Thoracic aorta (tissue), 2 donors: ENCODE measurements at regions not wholly inside any gene's neighbourhood (a gene's known extent, or its start where the extent isn't known, plus 50 kb on each side); places are given as distances from the start of the nearest gene placed in this dataset.

Source experiments
- ATAC-seq: fragments of 150-250 bp; one replicate; pipeline ENCODE4 v1.8.0; 2017; ENCODE audit warnings: low read depth; ENCODE audit not compliant: insufficient number of reproducible peaks, low FRiP score
- DNase-seq: peaks from one replicate; pipeline ENCODE4 v3.0.0-alpha.2; 2020; ENCODE audit warnings: low spot score
- H3K27ac ChIP-seq, 2 donors: fragments of 200-600 bp; sonication (generic); 1 replicate in 1 of 2; 2 replicates in 1 of 2; pipeline ENCODE4 v1.5.1; 2016; ENCODE audit warnings: mild to moderate bottlenecking in 2 of 2, moderate library complexity in 2 of 2
- H3K27me3 ChIP-seq: fragments of 200-600 bp; sonication (generic); replicated peaks from 2 replicates; pipeline ENCODE4 v1.6.0; 2016; ENCODE audit warnings: mild to moderate bottlenecking; ENCODE audit not compliant: insufficient read depth
- H3K36me3 ChIP-seq: fragments of 200-600 bp; sonication (generic); one replicate; pipeline ENCODE4 v1.5.1; 2016
- H3K4me1 ChIP-seq, 2 donors: fragments of 200-600 bp; sonication (generic); 1 replicate in 1 of 2; 2 replicates in 1 of 2; pipeline versions ENCODE4 v1.5.1 to v1.6.0; 2016; ENCODE audit warnings: low read depth in 2 of 2, mild to moderate bottlenecking in 1 of 2; ENCODE audit not compliant: control insufficient read depth in 1 of 2
- H3K4me3 ChIP-seq: fragments of 200-600 bp; sonication (generic); 2 replicates; pipeline ENCODE4 v1.5.1; 2016; ENCODE audit warnings: mild to moderate bottlenecking
- H3K9me3 ChIP-seq: fragments of 200-600 bp; sonication (generic); 2 replicates; pipeline ENCODE4 v1.5.1; 2016
- TF ChIP-seq, protein P1 (sequence below): fragments of 200-600 bp; sonication (generic); IDR thresholded peaks from one replicate; pipeline ENCODE4 v1.5.1; 2019; ENCODE audit warnings: antibody characterized with exemption

DNA sequence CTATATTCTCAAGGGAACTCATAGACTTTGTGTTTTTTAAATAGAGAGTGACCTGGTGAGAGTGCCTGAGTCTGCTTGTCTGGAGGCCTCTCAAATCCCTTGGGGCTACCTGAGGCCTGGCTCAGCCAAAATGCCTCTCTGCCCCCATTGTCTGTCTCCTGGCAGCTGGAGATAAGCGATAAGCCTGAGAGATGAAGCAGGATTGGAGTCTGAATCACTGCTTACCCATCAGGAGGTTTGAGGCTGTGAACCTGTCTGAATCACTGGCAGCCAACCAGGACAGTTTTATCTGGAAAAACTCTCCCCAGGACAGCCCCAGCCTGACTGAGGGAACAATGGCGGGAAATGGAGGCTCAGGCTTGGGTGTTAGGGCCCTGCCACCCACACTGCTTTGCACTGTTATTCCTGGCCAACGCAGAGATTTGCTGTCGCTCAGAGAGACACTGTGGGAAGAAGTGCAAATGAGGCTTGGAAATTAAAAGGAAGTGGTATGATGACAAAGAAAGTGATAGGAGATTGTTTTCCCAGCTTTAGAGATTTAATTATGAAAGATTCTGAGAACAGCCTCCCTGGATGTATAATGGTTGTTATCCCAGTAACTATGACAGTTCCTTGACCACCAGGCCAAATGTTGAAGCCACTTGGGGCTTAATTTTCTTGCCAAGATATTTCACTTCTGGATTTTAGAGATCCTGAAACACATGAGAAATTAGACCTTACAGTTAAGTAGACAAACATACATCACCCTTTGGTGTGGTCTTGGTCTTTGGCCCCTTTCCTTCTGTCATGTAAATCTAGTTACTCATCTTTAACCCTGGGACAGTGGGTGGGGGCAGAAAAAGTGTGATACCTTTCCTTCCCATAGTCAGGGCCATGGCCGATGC lies 102.1 kb downstream of the RASSF10 start:
- ATAC-seq = no peak
- H3K4me1 ChIP-seq = no peaks in the 10 kb centered on the region
- DNase-seq = no peak
- H3K4me3 ChIP-seq = no peak overlapping the region
- H3K27me3 ChIP-seq = no peaks in the 10 kb centered on the region
- H3K36me3 ChIP-seq = no peaks in the 10 kb centered on the region
- no peak overlapping the region for H3K27ac ChIP-seq
- TF ChIP-seq, protein P1, sequence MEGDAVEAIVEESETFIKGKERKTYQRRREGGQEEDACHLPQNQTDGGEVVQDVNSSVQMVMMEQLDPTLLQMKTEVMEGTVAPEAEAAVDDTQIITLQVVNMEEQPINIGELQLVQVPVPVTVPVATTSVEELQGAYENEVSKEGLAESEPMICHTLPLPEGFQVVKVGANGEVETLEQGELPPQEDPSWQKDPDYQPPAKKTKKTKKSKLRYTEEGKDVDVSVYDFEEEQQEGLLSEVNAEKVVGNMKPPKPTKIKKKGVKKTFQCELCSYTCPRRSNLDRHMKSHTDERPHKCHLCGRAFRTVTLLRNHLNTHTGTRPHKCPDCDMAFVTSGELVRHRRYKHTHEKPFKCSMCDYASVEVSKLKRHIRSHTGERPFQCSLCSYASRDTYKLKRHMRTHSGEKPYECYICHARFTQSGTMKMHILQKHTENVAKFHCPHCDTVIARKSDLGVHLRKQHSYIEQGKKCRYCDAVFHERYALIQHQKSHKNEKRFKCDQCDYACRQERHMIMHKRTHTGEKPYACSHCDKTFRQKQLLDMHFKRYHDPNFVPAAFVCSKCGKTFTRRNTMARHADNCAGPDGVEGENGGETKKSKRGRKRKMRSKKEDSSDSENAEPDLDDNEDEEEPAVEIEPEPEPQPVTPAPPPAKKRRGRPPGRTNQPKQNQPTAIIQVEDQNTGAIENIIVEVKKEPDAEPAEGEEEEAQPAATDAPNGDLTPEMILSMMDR = no peak
- no peaks in the 10 kb centered on the region for H3K9me3 ChIP-seq

DNA sequence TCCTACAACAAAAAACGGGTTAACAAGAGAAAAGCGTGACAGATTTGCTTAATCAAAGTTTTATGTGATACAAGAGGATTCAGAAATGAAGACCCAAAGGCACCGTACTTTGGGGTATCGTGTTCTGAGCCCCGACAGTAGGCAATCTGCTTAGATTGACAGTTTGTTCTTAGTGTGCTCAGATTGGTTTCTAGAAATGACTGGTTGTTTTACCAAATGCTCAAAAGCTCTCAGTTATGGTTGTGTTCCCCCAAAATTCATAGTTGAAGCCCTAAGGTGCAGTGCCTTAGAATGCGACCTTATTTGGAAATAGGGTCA lies 102.7 kb downstream of the RASSF10 start:
- no peaks in the 10 kb centered on the region for H3K9me3 ChIP-seq

DNA sequence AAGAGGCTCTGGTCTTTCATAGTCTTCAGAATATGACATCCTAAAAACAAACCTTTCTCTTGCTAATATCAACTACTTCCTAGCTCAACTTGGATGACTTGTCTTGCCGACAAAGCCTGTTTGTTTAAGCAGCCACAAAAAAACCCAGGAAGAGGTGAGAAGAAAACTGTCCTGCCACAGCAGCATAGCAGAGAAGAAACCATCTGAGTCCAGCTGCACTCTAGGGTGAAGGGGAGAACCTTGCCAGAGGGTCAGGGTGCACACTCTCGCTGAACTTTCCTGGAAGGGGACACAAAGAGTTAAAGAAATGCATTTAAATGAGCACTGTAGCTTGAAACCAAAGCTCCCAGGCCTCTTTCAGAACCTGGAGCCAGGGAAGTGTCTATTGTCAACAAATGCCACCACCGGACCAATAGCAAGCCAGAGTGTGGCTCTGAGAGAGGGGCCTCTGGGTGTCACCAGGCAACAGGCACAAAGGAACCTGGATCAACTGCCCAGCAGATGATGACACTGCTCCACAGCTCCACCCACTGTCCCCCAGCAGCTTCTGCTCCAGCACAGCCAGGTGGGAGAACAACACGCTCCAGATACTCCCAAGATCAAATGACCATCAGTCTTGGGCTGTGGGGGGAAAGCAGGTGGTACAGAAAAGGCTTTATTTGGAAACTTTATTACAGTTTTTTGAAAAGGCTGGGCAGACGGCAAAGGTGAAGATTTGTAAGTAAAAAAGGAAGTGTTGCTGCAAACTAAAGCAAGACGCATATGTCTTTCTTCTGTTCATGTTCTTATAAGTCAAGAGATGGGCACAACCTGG lies 105.7 kb downstream of the RASSF10 start:
- ATAC-seq (no peak), DNase-seq (no peak)
- no peaks in the 10 kb centered on the region for H3K9me3 ChIP-seq

More for the DNA sequence above, 102.7 kb downstream of the RASSF10 start:
- Histone ChIP-seq H3K27ac (no peak overlapping the region), H3K4me1 (no peaks in the 10 kb centered on the region), H3K36me3 (no peaks in the 10 kb centered on the region), H3K4me3 (no peak overlapping the region), H3K27me3 (no peaks in the 10 kb centered on the region)
- DNase-seq (no peak), ATAC-seq (no peak)
- TF ChIP-seq, protein P1 = no peak

DNA sequence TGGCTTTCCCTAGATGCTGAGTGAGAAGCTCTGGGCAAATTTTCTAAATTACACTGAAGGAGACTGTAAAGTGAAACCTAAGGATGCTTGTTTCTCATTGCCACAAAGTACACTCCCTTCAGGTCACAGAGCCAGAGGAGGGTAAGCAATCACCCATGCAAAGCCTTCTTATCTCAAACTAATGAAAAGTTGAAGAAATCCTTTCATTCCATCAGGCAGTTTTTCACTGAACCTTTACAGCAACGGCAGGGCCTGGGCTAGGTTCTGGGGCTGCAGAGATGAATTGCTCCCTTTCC lies 106.2 kb downstream of the RASSF10 start:
- TF ChIP-seq, protein P1 = no peak
- H3K36me3 ChIP-seq = no peaks in the 10 kb centered on the region
- H3K27ac ChIP-seq = no peak overlapping the region
- no peaks in the 10 kb centered on the region for H3K4me1 ChIP-seq
- no peaks in the 10 kb centered on the region for H3K9me3 ChIP-seq
- ATAC-seq = no peak
- H3K4me3 ChIP-seq = no peak overlapping the region
- no peak for DNase-seq
- no peaks in the 10 kb centered on the region for H3K27me3 ChIP-seq

More for the DNA sequence above, 105.7 kb downstream of the RASSF10 start:
- Histone ChIP-seq H3K27me3 (no peaks in the 10 kb centered on the region), H3K4me1 (no peaks in the 10 kb centered on the region), H3K27ac (no peak overlapping the region), H3K4me3 (no peak overlapping the region), H3K36me3 (no peaks in the 10 kb centered on the region)
- TF ChIP-seq, protein P1 = no peak

DNA sequence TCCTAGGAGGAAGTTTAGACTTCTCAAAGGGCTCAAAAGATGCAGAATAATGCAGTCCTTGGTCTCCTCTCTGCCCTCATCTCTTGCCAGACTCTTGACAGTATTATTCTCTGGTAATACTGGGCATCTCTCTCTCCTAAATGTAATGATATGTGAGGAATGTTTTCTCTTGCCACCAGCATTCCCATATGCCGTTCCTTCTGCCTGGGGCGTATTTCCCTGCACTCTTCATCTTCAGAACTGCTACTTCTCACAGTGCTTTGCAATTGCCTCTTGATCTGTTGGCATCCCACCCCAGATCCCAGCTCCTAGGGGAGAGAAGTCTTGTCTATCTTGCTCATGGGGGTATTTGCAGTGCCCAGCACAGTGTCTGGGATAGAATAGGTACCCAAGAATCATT lies 107.4 kb downstream of the RASSF10 start:
- H3K27me3 ChIP-seq = no peaks in the 10 kb centered on the region
- DNase-seq = no peak
- no peaks in the 10 kb centered on the region for H3K9me3 ChIP-seq
- no peaks in the 10 kb centered on the region for H3K4me1 ChIP-seq
- no peak overlapping the region for H3K27ac ChIP-seq
- no peak overlapping the region for H3K4me3 ChIP-seq
- ATAC-seq = no peak
- no peaks in the 10 kb centered on the region for H3K36me3 ChIP-seq
- TF ChIP-seq, protein P1 = no peak
